GM23338 (cell line): ENCODE measurements at regions not wholly inside any gene's neighbourhood (a gene's known extent, or its start where the extent isn't known, plus 50 kb on each side); places are given as distances from the start of the nearest gene placed in this dataset.

Source experiments
- ATAC-seq: fragments of 200-7000 bp; cut with Tn5 transposase; 3 replicates; pipeline ENCODE4 v1.9.1; 2020
- DNase-seq: peaks from one replicate; pipeline ENCODE4 v3.0.0-alpha.2; 2015; ENCODE audit warnings: low spot score
- H2AFZ ChIP-seq: fragments of 200-600 bp; sonication (generic); 2 replicates; pipeline ENCODE4 v1.8.0; 2016; ENCODE audit warnings: antibody characterized with exemption, mild to moderate bottlenecking, moderate library complexity
- H3F3A ChIP-seq: fragments of 200-600 bp; sonication (generic); replicated peaks from 2 replicates; pipeline ENCODE4 v1.8.0; 2017; ENCODE audit warnings: antibody characterized with exemption, mixed run types, low read depth
- H3K27ac ChIP-seq: fragments of 200-600 bp; sonication (generic); 2 replicates; pipeline ENCODE4 v1.6.1; 2016; ENCODE audit warnings: low read depth
- H3K27me3 ChIP-seq: fragments of 200-600 bp; sonication (generic); 2 replicates; pipeline ENCODE4 v1.8.0; 2016; ENCODE audit warnings: mild to moderate bottlenecking, mixed run types, moderate library complexity; ENCODE audit not compliant: insufficient read depth
- H3K36me3 ChIP-seq: fragments of 200-600 bp; sonication (generic); 2 replicates; pipeline ENCODE4 v1.8.0; 2016; ENCODE audit warnings: mild to moderate bottlenecking; ENCODE audit not compliant: insufficient read depth
- H3K4me1 ChIP-seq: fragments of 200-600 bp; sonication (generic); 2 replicates; pipeline ENCODE4 v1.8.0; 2016; ENCODE audit warnings: mild to moderate bottlenecking, moderate library complexity; ENCODE audit not compliant: insufficient read depth
- H3K4me2 ChIP-seq: fragments of 200-600 bp; sonication (generic); 2 replicates; pipeline ENCODE4 v1.7.1; 2017; ENCODE audit warnings: mixed run types
- H3K4me3 ChIP-seq: fragments of 200-600 bp; sonication (generic); 2 replicates; pipeline ENCODE4 v1.6.1; 2016; ENCODE audit warnings: mixed run types
- H3K79me2 ChIP-seq: fragments of 200-600 bp; sonication (generic); replicated peaks from 2 replicates; pipeline ENCODE4 v1.8.0; 2017; ENCODE audit warnings: mild to moderate bottlenecking; ENCODE audit not compliant: insufficient read depth
- H3K9me2 ChIP-seq: fragments of 200-600 bp; sonication (generic); 2 replicates; pipeline ENCODE4 v1.8.0; 2017; ENCODE audit not compliant: insufficient read depth
- H4K20me1 ChIP-seq: fragments of 200-600 bp; sonication (generic); replicated peaks from 2 replicates; pipeline ENCODE4 v1.8.0; 2017; ENCODE audit warnings: mild to moderate bottlenecking; ENCODE audit not compliant: insufficient read depth
- H3K27ac Mint-ChIP-seq: 2 replicates; pipeline ENCODE4 v1.8.0; 2020; ENCODE audit warnings: inconsistent platforms, mild to moderate bottlenecking, moderate library complexity, mixed read lengths
- H3K27me3 Mint-ChIP-seq: 3 replicates; pipeline ENCODE4 v1.8.0; 2022; ENCODE audit warnings: low read depth, mild to moderate bottlenecking, moderate library complexity, mixed read lengths, inconsistent platforms; ENCODE audit not compliant: insufficient read depth, poor library complexity
- H3K36me3 Mint-ChIP-seq: 3 replicates; pipeline ENCODE4 v1.8.0; 2021; ENCODE audit warnings: low read depth, mild to moderate bottlenecking, inconsistent platforms, moderate library complexity, mixed read lengths
- H3K4me1 Mint-ChIP-seq: 3 replicates; pipeline ENCODE4 v1.8.0; 2020; ENCODE audit warnings: mild to moderate bottlenecking, inconsistent platforms, mixed read lengths
- H3K4me3 Mint-ChIP-seq: 3 replicates; pipeline ENCODE4 v1.8.0; 2021; ENCODE audit warnings: moderate library complexity, mild to moderate bottlenecking, inconsistent platforms, mixed read lengths
- H3K9me3 Mint-ChIP-seq: 3 replicates; pipeline ENCODE4 v1.8.0; 2020; ENCODE audit warnings: moderate library complexity, mild to moderate bottlenecking, inconsistent platforms, mixed read lengths
- CREB1 ChIP-seq: fragments of 250-450 bp; sonication (Bioruptor Pico); IDR thresholded peaks from 2 replicates; pipeline ENCODE4 v1.5.0; 2020; ENCODE audit warnings: low read depth, mild to moderate bottlenecking, moderate library complexity
- ETS1 ChIP-seq: IDR thresholded peaks from 2 replicates; pipeline ENCODE4 v1.6.1; 2016; ENCODE audit warnings: antibody characterized with exemption
- EZH2 ChIP-seq: fragments of 200-600 bp; sonication (generic); IDR thresholded peaks from one replicate; pipeline ENCODE4 v1.8.0; 2017; ENCODE audit warnings: antibody characterized with exemption, mild to moderate bottlenecking, low read depth; ENCODE audit not compliant: unreplicated experiment
- EZH2phosphoT487 ChIP-seq: fragments of 200-600 bp; sonication (generic); IDR thresholded peaks from one replicate; pipeline ENCODE4 v1.8.1; 2018; ENCODE audit warnings: antibody characterized with exemption; ENCODE audit not compliant: unreplicated experiment
- JUNB ChIP-seq: IDR thresholded peaks from one replicate; pipeline ENCODE4 v1.6.1; 2016; ENCODE audit warnings: antibody characterized with exemption; ENCODE audit not compliant: unreplicated experiment
- NANOG ChIP-seq: IDR thresholded peaks from 2 replicates; pipeline ENCODE4 v1.6.1; 2016; ENCODE audit warnings: antibody characterized with exemption, borderline replicate concordance
- POLR2AphosphoS5 ChIP-seq: IDR thresholded peaks from 2 replicates; pipeline ENCODE4 v1.6.1; 2016; ENCODE audit warnings: antibody characterized with exemption, low read depth
- REST ChIP-seq: IDR thresholded peaks from one replicate; pipeline ENCODE4 v1.6.1; 2018; ENCODE audit warnings: antibody characterized with exemption; ENCODE audit not compliant: unreplicated experiment
- STAT1 ChIP-seq: IDR thresholded peaks from one replicate; pipeline ENCODE4 v1.6.1; 2016; ENCODE audit warnings: antibody characterized with exemption; ENCODE audit not compliant: unreplicated experiment
- ZNF114 ChIP-seq: fragments of 250-450 bp; sonication (Bioruptor Pico); IDR thresholded peaks from 2 replicates; pipeline ENCODE4 v1.5.0; 2020; ENCODE audit warnings: mild to moderate bottlenecking, moderate library complexity
- ZNF331 ChIP-seq: fragments of 250-450 bp; sonication (Bioruptor Pico); IDR thresholded peaks from 2 replicates; pipeline ENCODE4 v1.5.0; 2020; ENCODE audit warnings: low read depth, mild to moderate bottlenecking, moderate library complexity
- TF ChIP-seq, protein P1 (sequence below): fragments of 250-450 bp; sonication (Bioruptor Pico); IDR thresholded peaks from 2 replicates; pipeline ENCODE4 v1.5.0; 2020; ENCODE audit warnings: mild to moderate bottlenecking, moderate library complexity
- TF ChIP-seq, protein P2 (sequence below), 2 experiments: fragments of 200-600 bp in 1 of 2; sonication (generic) in 1 of 2; conservative IDR thresholded peaks; 2 replicates each; pipeline versions ENCODE4 v1.5.1 to v1.6.1; 2016 to 2017; ENCODE audit warnings: antibody characterized with exemption in 2 of 2, low read depth in 2 of 2, mild to moderate bottlenecking in 2 of 2, moderate library complexity in 1 of 2

DNA sequence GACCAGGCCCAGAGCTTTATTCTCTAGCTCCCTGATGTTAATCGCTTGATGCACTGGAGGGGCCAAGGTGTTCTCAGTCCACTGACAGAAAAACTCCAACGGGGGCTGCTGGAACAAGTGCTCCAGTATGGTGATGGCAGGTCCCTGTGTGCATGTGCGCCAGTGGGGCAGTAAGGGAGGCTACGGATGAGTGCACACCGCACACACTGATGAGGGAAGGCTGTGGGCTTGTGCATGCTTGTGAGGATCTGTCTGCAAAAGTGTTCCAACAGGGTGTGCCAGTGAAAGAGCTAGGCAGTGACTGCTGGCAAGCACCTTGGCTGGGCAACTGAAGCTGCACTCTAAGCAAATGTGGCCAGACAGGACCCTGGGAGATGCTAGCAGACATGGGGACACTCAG, 229.7 kb upstream of the FOXG1 start:
- H3K27ac Mint-ChIP-seq = no peak overlapping the region
- no peak overlapping the region for H3K27ac ChIP-seq
- DNase-seq = no peak
- ATAC-seq = no peak
- TF ChIP-seq JUNB (no peak), CREB1 (CRISPR knock-in tag) (no peak), ZNF331 (CRISPR knock-in tag) (no peak), STAT1 (no peak), REST (no peak), NANOG (no peak), ZNF114 (no peak), EZH2phosphoT487 (no peak), POLR2AphosphoS5 (no peak), EZH2 (no peak), ETS1 (no peak)
- TF ChIP-seq, protein P1, sequence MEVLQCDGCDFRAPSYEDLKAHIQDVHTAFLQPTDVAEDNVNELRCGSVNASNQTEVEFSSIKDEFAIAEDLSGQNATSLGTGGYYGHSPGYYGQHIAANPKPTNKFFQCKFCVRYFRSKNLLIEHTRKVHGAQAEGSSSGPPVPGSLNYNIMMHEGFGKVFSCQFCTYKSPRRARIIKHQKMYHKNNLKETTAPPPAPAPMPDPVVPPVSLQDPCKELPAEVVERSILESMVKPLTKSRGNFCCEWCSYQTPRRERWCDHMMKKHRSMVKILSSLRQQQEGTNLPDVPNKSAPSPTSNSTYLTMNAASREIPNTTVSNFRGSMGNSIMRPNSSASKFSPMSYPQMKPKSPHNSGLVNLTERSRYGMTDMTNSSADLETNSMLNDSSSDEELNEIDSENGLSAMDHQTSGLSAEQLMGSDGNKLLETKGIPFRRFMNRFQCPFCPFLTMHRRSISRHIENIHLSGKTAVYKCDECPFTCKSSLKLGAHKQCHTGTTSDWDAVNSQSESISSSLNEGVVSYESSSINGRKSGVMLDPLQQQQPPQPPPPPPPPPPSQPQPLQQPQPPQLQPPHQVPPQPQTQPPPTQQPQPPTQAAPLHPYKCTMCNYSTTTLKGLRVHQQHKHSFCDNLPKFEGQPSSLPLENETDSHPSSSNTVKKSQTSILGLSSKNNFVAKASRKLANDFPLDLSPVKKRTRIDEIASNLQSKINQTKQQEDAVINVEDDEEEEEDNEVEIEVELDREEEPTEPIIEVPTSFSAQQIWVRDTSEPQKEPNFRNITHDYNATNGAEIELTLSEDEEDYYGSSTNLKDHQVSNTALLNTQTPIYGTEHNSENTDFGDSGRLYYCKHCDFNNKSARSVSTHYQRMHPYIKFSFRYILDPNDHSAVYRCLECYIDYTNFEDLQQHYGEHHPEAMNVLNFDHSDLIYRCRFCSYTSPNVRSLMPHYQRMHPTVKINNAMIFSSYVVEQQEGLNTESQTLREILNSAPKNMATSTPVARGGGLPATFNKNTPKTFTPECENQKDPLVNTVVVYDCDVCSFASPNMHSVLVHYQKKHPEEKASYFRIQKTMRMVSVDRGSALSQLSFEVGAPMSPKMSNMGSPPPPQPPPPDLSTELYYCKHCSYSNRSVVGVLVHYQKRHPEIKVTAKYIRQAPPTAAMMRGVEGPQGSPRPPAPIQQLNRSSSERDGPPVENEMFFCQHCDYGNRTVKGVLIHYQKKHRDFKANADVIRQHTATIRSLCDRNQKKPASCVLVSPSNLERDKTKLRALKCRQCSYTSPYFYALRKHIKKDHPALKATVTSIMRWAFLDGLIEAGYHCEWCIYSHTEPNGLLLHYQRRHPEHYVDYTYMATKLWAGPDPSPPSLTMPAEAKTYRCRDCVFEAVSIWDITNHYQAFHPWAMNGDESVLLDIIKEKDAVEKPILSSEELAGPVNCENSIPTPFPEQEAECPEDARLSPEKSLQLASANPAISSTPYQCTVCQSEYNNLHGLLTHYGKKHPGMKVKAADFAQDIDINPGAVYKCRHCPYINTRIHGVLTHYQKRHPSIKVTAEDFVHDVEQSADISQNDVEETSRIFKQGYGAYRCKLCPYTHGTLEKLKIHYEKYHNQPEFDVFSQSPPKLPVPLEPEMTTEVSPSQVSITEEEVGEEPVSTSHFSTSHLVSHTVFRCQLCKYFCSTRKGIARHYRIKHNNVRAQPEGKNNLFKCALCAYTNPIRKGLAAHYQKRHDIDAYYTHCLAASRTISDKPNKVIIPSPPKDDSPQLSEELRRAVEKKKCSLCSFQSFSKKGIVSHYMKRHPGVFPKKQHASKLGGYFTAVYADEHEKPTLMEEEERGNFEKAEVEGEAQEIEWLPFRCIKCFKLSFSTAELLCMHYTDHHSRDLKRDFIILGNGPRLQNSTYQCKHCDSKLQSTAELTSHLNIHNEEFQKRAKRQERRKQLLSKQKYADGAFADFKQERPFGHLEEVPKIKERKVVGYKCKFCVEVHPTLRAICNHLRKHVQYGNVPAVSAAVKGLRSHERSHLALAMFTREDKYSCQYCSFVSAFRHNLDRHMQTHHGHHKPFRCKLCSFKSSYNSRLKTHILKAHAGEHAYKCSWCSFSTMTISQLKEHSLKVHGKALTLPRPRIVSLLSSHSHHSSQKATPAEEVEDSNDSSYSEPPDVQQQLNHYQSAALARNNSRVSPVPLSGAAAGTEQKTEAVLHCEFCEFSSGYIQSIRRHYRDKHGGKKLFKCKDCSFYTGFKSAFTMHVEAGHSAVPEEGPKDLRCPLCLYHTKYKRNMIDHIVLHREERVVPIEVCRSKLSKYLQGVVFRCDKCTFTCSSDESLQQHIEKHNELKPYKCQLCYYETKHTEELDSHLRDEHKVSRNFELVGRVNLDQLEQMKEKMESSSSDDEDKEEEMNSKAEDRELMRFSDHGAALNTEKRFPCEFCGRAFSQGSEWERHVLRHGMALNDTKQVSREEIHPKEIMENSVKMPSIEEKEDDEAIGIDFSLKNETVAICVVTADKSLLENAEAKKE (CRISPR knock-in tag) = no peak
- TF ChIP-seq, protein P2, sequence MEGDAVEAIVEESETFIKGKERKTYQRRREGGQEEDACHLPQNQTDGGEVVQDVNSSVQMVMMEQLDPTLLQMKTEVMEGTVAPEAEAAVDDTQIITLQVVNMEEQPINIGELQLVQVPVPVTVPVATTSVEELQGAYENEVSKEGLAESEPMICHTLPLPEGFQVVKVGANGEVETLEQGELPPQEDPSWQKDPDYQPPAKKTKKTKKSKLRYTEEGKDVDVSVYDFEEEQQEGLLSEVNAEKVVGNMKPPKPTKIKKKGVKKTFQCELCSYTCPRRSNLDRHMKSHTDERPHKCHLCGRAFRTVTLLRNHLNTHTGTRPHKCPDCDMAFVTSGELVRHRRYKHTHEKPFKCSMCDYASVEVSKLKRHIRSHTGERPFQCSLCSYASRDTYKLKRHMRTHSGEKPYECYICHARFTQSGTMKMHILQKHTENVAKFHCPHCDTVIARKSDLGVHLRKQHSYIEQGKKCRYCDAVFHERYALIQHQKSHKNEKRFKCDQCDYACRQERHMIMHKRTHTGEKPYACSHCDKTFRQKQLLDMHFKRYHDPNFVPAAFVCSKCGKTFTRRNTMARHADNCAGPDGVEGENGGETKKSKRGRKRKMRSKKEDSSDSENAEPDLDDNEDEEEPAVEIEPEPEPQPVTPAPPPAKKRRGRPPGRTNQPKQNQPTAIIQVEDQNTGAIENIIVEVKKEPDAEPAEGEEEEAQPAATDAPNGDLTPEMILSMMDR (conservative IDR thresholded peaks at IDR 0.05; ENCODE audit: low read depth in 2 of 2) = no peak
- 0 out of 2 replicates have a peak, but pooled peaks cover 5% of the 10 kb centered on the region for H3K9me2 ChIP-seq
- no peak overlapping the region for H3K4me3 ChIP-seq
- H3K27me3 Mint-ChIP-seq = no peaks in the 10 kb centered on the region
- H3K4me3 Mint-ChIP-seq = no peak overlapping the region
- H3K36me3 ChIP-seq = no peaks in the 10 kb centered on the region
- H3K4me1 Mint-ChIP-seq = no peaks in the 10 kb centered on the region
- H4K20me1 ChIP-seq = no peaks in the 10 kb centered on the region
- H3F3A ChIP-seq = no peaks in the 10 kb centered on the region
- peaks cover 17% of the 10 kb centered on the region for H3K36me3 Mint-ChIP-seq
- H3K79me2 ChIP-seq = no peaks in the 10 kb centered on the region
- no peaks in the 10 kb centered on the region for H3K27me3 ChIP-seq
- H3K4me1 ChIP-seq = no peaks in the 10 kb centered on the region
- H3K4me2 ChIP-seq = no peak overlapping the region
- peaks cover 26% of the 10 kb centered on the region for H3K9me3 Mint-ChIP-seq
- H2AFZ ChIP-seq = no peak overlapping the region
